GM19238 (cell line): ENCODE measurements at regions not wholly inside any gene's neighbourhood (a gene's known extent, or its start where the extent isn't known, plus 50 kb on each side); places are given as distances from the start of the nearest gene placed in this dataset.

Source experiments
- DNase-seq: peaks from one replicate; pipeline ENCODE4 v3.0.0; 2011; ENCODE audit warnings: low spot score; ENCODE audit not compliant: insufficient read length

GRCh38 chr11:119828819-119829218 is 99.8 kb upstream of the NECTIN1 start:
- no peak for DNase-seq

GRCh38 chr11:119828006-119828405 is 99.0 kb upstream of the NECTIN1 start:
- no peak for DNase-seq

GRCh38 chr11:119827113-119827512 is 98.1 kb upstream of the NECTIN1 start:
- DNase-seq = no peak

- DNase-seq = no peak
Observed at GRCh38 chr11:119823077-119823476, 94.1 kb upstream of the NECTIN1 start.

GRCh38 chr11:119816660-119817059 is 87.7 kb upstream of the NECTIN1 start:
- no peak for DNase-seq

- no peak for DNase-seq
Observed at GRCh38 chr11:119814766-119815165, 85.8 kb upstream of the NECTIN1 start.

GRCh38 chr11:119810478-119811232 is 81.7 kb upstream of the NECTIN1 start:
- DNase-seq = no peak

GRCh38 chr11:119809346-119809745 is 80.3 kb upstream of the NECTIN1 start:
- DNase-seq = no peak

- DNase-seq = no peak
Observed at GRCh38 chr11:119808407-119809185, 79.6 kb upstream of the NECTIN1 start.

- DNase-seq = no peak
Observed at GRCh38 chr11:119807841-119808240, 78.8 kb upstream of the NECTIN1 start.

GRCh38 chr11:119807402-119807801 is 78.4 kb upstream of the NECTIN1 start:
- no peak for DNase-seq

GRCh38 chr11:119806064-119806915 is 77.3 kb upstream of the NECTIN1 start:
- DNase-seq = no peak

- DNase-seq = no peak
Observed at GRCh38 chr11:119805663-119806062, 76.7 kb upstream of the NECTIN1 start.

- DNase-seq = no peak
Observed at GRCh38 chr11:119804698-119805097, 75.7 kb upstream of the NECTIN1 start.

- no peak for DNase-seq
Observed at GRCh38 chr11:119803726-119804294, 74.8 kb upstream of the NECTIN1 start.

GRCh38 chr11:119803139-119803538 is 74.1 kb upstream of the NECTIN1 start:
- no peak for DNase-seq

GRCh38 chr11:119802670-119803069 is 73.7 kb upstream of the NECTIN1 start:
- no peak for DNase-seq

- no peak for DNase-seq
Observed at GRCh38 chr11:119800619-119801018, 71.6 kb upstream of the NECTIN1 start.

GRCh38 chr11:119800171-119800570 is 71.2 kb upstream of the NECTIN1 start:
- no peak for DNase-seq

- no peak for DNase-seq
Observed at GRCh38 chr11:119798656-119799055, 69.7 kb upstream of the NECTIN1 start.

GRCh38 chr11:119797736-119798135 is 68.7 kb upstream of the NECTIN1 start:
- DNase-seq = no peak
